ENCODE measurements at regions not wholly inside any gene's neighbourhood (a gene's known extent, or its start where the extent isn't known, plus 50 kb on each side); places are given as distances from the start of the nearest gene placed in this dataset.

DNA sequence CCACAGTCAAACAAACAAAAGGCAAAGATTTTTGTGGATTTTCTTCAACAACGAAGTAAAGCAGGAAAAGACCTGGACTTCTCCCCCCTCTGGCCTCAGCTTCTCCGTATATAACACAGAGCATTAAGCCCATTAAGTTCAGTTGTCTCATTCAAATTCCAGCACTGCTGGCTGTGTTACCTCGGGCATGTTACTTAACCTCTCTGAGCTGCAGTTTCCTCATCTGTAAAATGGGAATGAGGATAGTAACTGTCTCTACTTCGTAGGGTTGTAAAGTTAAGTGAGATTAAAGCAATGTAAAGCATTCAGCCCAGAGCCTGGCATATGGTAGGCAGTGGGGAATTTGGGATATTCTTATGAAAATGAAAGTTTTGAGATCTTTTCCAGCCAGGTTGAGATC lies 92.7 kb upstream of the SMIM23 start:
- TF ChIP-seq CTCF (IDR thresholded peaks at IDR 0.05) (no peak), POLR2A (IDR thresholded peaks at IDR 0.05) (no peak)

Measured in right lobe of liver (tissue), 4 donors.